ENCODE measurements at regions not wholly inside any gene's neighbourhood (a gene's known extent, or its start where the extent isn't known, plus 50 kb on each side); places are given as distances from the start of the nearest gene placed in this dataset.

- DNase-seq (no peak), ATAC-seq (ENCODE audit: low FRiP score in 2 of 2) (no peak)
- H3K36me3 ChIP-seq: no peaks in the 10 kb centered on the region
- TF ChIP-seq POLR2A (IDR thresholded peaks at IDR 0.05) (no peak), POLR2AphosphoS5 (IDR thresholded peaks at IDR 0.05) (no peak), CTCF (IDR thresholded peaks at IDR 0.05) (no peak), EP300 (IDR thresholded peaks at IDR 0.05) (no peak)
- no peak overlapping the region for H3K27ac ChIP-seq
- H3K4me1 ChIP-seq: no peaks in the 10 kb centered on the region
- H3K9me3 ChIP-seq: no peaks in the 10 kb centered on the region
- 96 to 99% methylated on average over 3 of the region's 3 CpGs for WGBS, 2 donors
- H3K4me3 ChIP-seq: no peak overlapping the region
- H3K27me3 ChIP-seq: no peaks in the 10 kb centered on the region
Observed at GRCh38 chr5:68843624-68844364, 250.0 kb upstream of the SLC30A5 start.

GRCh38 chr5:68845131-68845530 lies 248.7 kb upstream of the SLC30A5 start:
- Histone ChIP-seq H3K36me3 (no peaks in the 10 kb centered on the region), H3K9me3 (no peaks in the 10 kb centered on the region), H3K4me1 (no peaks in the 10 kb centered on the region), H3K27ac (no peak overlapping the region), H3K4me3 (no peak overlapping the region), H3K27me3 (no peaks in the 10 kb centered on the region)
- ATAC-seq (ENCODE audit: low FRiP score in 2 of 2) (no peak), DNase-seq (no peak)
- TF ChIP-seq POLR2AphosphoS5 (IDR thresholded peaks at IDR 0.05) (no peak), CTCF (IDR thresholded peaks at IDR 0.05) (no peak), EP300 (IDR thresholded peaks at IDR 0.05) (no peak), POLR2A (IDR thresholded peaks at IDR 0.05) (no peak)

GRCh38 chr5:68846828-68847227 lies 247.0 kb upstream of the SLC30A5 start:
- peak in 1 of 2 donors; percentile 19 for ATAC-seq (ENCODE audit: low FRiP score in 2 of 2)
- H3K27ac ChIP-seq: no peak overlapping the region

GRCh38 chr5:68848091-68848490 lies 245.7 kb upstream of the SLC30A5 start:
- H3K4me3 ChIP-seq: no peak overlapping the region
- no peak for DNase-seq
- WGBS, 2 donors: 94 to 100% methylated on average over 3 of the region's 3 CpGs
- TF ChIP-seq POLR2AphosphoS5 (IDR thresholded peaks at IDR 0.05) (no peak), CTCF (IDR thresholded peaks at IDR 0.05) (no peak), EP300 (IDR thresholded peaks at IDR 0.05) (no peak), POLR2A (IDR thresholded peaks at IDR 0.05) (no peak)
- no peak for ATAC-seq (ENCODE audit: low FRiP score in 2 of 2)
- no peaks in the 10 kb centered on the region for H3K9me3 ChIP-seq
- no peaks in the 10 kb centered on the region for H3K27me3 ChIP-seq
- no peaks in the 10 kb centered on the region for H3K36me3 ChIP-seq
- H3K27ac ChIP-seq: no peak overlapping the region
- no peaks in the 10 kb centered on the region for H3K4me1 ChIP-seq

More at GRCh38 chr5:68846828-68847227, 247.0 kb upstream of the SLC30A5 start:
- Histone ChIP-seq H3K36me3 (no peaks in the 10 kb centered on the region), H3K27me3 (no peaks in the 10 kb centered on the region), H3K4me1 (no peaks in the 10 kb centered on the region), H3K9me3 (no peaks in the 10 kb centered on the region), H3K4me3 (no peak overlapping the region)
- 80 to 94% methylated on average over 3 of the region's 3 CpGs for WGBS, 2 donors
- no peak for DNase-seq
- TF ChIP-seq POLR2AphosphoS5 (IDR thresholded peaks at IDR 0.05) (no peak), POLR2A (IDR thresholded peaks at IDR 0.05) (no peak), CTCF (IDR thresholded peaks at IDR 0.05) (no peak), EP300 (IDR thresholded peaks at IDR 0.05) (no peak)

GRCh38 chr5:68849103-68849502 lies 244.7 kb upstream of the SLC30A5 start:
- Histone ChIP-seq H3K27ac (no peak overlapping the region), H3K4me3 (no peak overlapping the region), H3K9me3 (no peaks in the 10 kb centered on the region), H3K27me3 (no peaks in the 10 kb centered on the region), H3K36me3 (no peaks in the 10 kb centered on the region), H3K4me1 (no peaks in the 10 kb centered on the region)
- DNase-seq (no peak), ATAC-seq (ENCODE audit: low FRiP score in 2 of 2) (no peak)
- no peak for TF ChIP-seq POLR2AphosphoS5 (IDR thresholded peaks at IDR 0.05)
- TF ChIP-seq POLR2A (IDR thresholded peaks at IDR 0.05): no peak
- TF ChIP-seq CTCF (IDR thresholded peaks at IDR 0.05): no peak
- no peak for TF ChIP-seq EP300 (IDR thresholded peaks at IDR 0.05)

Measured in upper lobe of left lung (tissue), 6 donors.